ENCODE measurements at regions not wholly inside any gene's neighbourhood (a gene's known extent, or its start where the extent isn't known, plus 50 kb on each side); places are given as distances from the start of the nearest gene placed in this dataset.

DNA sequence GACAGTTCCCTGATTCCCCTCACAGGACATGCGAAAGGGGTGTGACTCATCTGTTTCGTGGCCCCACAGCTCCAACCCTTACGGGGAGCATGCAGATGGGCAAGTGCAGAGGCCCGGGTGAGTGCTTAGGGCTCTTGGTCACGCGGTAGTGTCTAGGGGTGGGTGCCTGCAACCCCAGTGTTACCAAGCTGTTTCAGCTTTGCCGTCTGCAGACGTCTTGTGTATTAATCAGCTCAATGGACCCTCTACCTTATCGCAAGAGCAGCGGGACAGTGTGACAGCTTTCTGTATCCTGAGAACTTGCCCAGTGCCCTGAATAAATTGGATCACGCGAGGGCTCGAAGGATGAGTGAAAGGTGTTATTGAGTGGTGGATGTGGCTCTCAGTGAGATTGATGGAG lies 816.4 kb upstream of the ANO3 start:
- TF ChIP-seq YY1 (IDR thresholded peaks at IDR 0.05; ENCODE audit: low read depth) = no peak
- TF ChIP-seq TAF1 (IDR thresholded peaks at IDR 0.05; ENCODE audit: borderline replicate concordance, low read depth, low read length) = no peak
- TF ChIP-seq POLR2AphosphoS5 (IDR thresholded peaks at IDR 0.05; ENCODE audit: low read depth, low read length) = no peak
- TF ChIP-seq, protein P1, sequence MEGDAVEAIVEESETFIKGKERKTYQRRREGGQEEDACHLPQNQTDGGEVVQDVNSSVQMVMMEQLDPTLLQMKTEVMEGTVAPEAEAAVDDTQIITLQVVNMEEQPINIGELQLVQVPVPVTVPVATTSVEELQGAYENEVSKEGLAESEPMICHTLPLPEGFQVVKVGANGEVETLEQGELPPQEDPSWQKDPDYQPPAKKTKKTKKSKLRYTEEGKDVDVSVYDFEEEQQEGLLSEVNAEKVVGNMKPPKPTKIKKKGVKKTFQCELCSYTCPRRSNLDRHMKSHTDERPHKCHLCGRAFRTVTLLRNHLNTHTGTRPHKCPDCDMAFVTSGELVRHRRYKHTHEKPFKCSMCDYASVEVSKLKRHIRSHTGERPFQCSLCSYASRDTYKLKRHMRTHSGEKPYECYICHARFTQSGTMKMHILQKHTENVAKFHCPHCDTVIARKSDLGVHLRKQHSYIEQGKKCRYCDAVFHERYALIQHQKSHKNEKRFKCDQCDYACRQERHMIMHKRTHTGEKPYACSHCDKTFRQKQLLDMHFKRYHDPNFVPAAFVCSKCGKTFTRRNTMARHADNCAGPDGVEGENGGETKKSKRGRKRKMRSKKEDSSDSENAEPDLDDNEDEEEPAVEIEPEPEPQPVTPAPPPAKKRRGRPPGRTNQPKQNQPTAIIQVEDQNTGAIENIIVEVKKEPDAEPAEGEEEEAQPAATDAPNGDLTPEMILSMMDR (IDR thresholded peaks at IDR 0.05) = no peak
- no peak for TF ChIP-seq EP300 (IDR thresholded peaks at IDR 0.05; ENCODE audit: borderline replicate concordance in 1 of 2, low read depth in 1 of 2, low read length in 1 of 2)
- TF ChIP-seq RAD21 (IDR thresholded peaks at IDR 0.05; ENCODE audit: low read length) = no peak
- TF ChIP-seq, protein P2, sequence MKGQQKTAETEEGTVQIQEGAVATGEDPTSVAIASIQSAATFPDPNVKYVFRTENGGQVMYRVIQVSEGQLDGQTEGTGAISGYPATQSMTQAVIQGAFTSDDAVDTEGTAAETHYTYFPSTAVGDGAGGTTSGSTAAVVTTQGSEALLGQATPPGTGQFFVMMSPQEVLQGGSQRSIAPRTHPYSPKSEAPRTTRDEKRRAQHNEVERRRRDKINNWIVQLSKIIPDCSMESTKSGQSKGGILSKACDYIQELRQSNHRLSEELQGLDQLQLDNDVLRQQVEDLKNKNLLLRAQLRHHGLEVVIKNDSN (IDR thresholded peaks at IDR 0.05; ENCODE audit: borderline replicate concordance, low read depth) = no peak
- TF ChIP-seq, protein P3, sequence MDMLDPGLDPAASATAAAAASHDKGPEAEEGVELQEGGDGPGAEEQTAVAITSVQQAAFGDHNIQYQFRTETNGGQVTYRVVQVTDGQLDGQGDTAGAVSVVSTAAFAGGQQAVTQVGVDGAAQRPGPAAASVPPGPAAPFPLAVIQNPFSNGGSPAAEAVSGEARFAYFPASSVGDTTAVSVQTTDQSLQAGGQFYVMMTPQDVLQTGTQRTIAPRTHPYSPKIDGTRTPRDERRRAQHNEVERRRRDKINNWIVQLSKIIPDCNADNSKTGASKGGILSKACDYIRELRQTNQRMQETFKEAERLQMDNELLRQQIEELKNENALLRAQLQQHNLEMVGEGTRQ (IDR thresholded peaks at IDR 0.05; ENCODE audit: borderline replicate concordance, low read depth, low read length) = no peak
- TF ChIP-seq MEF2A (IDR thresholded peaks at IDR 0.05; ENCODE audit: borderline replicate concordance, low read depth) = no peak

All from SK-N-SH (cell line).